HG02623 (cell line): ENCODE measurements at regions not wholly inside any gene's neighbourhood (a gene's known extent, or its start where the extent isn't known, plus 50 kb on each side); places are given as distances from the start of the nearest gene placed in this dataset.

Source experiments
- ATAC-seq: cut with Tn5 transposase; IDR thresholded peaks from one replicate; pipeline ENCODE4 v1.9.1; 2021; ENCODE audit warnings: moderate library complexity; ENCODE audit not compliant: unreplicated experiment

GRCh38 chr5:21184581-21184980 is 1196.6 kb upstream of the CDH18 start:
- ATAC-seq: no peak

- no peak for ATAC-seq
Observed at GRCh38 chr5:21181609-21182125, 1193.7 kb upstream of the CDH18 start.

- ATAC-seq: no peak
Observed at GRCh38 chr5:21173526-21173925, 1185.5 kb upstream of the CDH18 start.

GRCh38 chr5:21173036-21173435 is 1185.0 kb upstream of the CDH18 start:
- ATAC-seq: no peak

GRCh38 chr5:21171038-21171437 is 1183.0 kb upstream of the CDH18 start:
- no peak for ATAC-seq

GRCh38 chr5:21168557-21168956 is 1180.6 kb upstream of the CDH18 start:
- no peak for ATAC-seq

GRCh38 chr5:21165344-21165743 is 1177.3 kb upstream of the CDH18 start:
- no peak for ATAC-seq

- ATAC-seq: no peak
Observed at GRCh38 chr5:21164425-21164824, 1176.4 kb upstream of the CDH18 start.

- ATAC-seq: no peak
Observed at GRCh38 chr5:21159510-21160059, 1171.6 kb upstream of the CDH18 start.

GRCh38 chr5:21154526-21154925 is 1166.5 kb upstream of the CDH18 start:
- ATAC-seq: no peak

GRCh38 chr5:21152611-21153010 is 1164.6 kb upstream of the CDH18 start:
- ATAC-seq: no peak

- ATAC-seq: no peak
Observed at GRCh38 chr5:21145376-21145775, 1157.4 kb upstream of the CDH18 start.

- ATAC-seq: no peak
Observed at GRCh38 chr5:21143686-21144085, 1155.7 kb upstream of the CDH18 start.

- no peak for ATAC-seq
Observed at GRCh38 chr5:21142791-21143190, 1154.8 kb upstream of the CDH18 start.

GRCh38 chr5:21140987-21141386 is 1153.0 kb upstream of the CDH18 start:
- ATAC-seq: no peak

GRCh38 chr5:21126236-21126635 is 1138.2 kb upstream of the CDH18 start:
- ATAC-seq: no peak

GRCh38 chr5:21125238-21125983 is 1137.4 kb upstream of the CDH18 start:
- ATAC-seq: no peak

GRCh38 chr5:21121213-21121612 is 1133.2 kb upstream of the CDH18 start:
- ATAC-seq: no peak

GRCh38 chr5:21097661-21098060 is 1109.7 kb upstream of the CDH18 start:
- no peak for ATAC-seq

GRCh38 chr5:21094619-21095018 is 1106.6 kb upstream of the CDH18 start:
- no peak for ATAC-seq

- no peak for ATAC-seq
Observed at GRCh38 chr5:21087766-21088165, 1099.8 kb upstream of the CDH18 start.

- ATAC-seq: no peak
Observed at GRCh38 chr5:21085791-21086190, 1097.8 kb upstream of the CDH18 start.

GRCh38 chr5:21071986-21072385 is 1084.0 kb upstream of the CDH18 start:
- no peak for ATAC-seq
